ENCODE measurements at regions not wholly inside any gene's neighbourhood (a gene's known extent, or its start where the extent isn't known, plus 50 kb on each side); places are given as distances from the start of the nearest gene placed in this dataset.

DNA sequence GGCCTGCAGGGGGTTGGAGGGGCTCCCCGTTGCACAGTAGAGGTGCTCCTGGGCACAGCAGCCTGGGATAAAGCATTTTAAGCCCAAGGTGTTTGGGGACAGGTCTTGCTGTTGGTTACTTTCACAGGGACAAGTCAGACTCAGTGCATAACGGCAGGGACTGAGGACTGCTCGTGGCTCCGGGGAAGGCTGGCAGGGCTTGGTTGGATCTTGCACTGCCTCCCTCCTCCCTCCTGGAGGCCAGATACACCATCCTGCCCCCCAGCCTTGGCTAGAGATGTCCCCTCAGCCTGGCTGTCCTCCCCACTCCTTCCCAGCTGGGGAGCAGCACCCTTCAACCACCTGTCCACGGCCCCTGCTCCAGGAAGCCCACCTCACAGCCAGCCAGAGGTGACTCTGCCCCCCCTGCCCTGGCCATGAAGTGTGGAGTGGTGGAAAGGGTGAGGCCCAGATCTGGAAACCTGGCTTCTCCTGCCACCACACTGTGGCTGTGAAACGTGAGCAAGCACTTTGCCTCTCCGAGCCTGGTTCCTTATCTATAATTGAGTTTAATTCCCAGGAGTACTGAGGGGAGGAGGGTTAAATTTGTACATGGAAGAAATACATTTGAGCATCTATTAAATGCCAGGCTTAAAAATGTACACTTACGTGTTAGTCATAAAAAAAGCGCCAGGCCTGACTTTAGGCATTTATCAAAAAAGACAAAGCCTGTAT, 67.1 kb upstream of the TAF1B start:
- Mint-ChIP-seq H3K9me3 (peaks cover 3% of the 10 kb centered on the region), H3K27ac (no peak overlapping the region), H3K36me3 (no peaks in the 10 kb centered on the region), H3K4me3 (no peak overlapping the region), H3K27me3 (ENCODE audit: low read depth) (no peaks in the 10 kb centered on the region), H3K4me1 (no peaks in the 10 kb centered on the region)
- DNase-seq (ENCODE audit: low spot score in 2 of 2, unreplicated experiment in 2 of 2), result no peak
- no peak for TF ChIP-seq CTCF (IDR thresholded peaks at IDR 0.05; ENCODE audit: unreplicated experiment)

GRCh38 chr2:9777081-9777480, 66.2 kb upstream of the TAF1B start:
- Mint-ChIP-seq H3K4me3 (no peak overlapping the region), H3K9me3 (peaks cover 3% of the 10 kb centered on the region), H3K27ac (no peak overlapping the region), H3K4me1 (no peaks in the 10 kb centered on the region), H3K27me3 (ENCODE audit: low read depth) (no peaks in the 10 kb centered on the region), H3K36me3 (no peaks in the 10 kb centered on the region)
- TF ChIP-seq CTCF (IDR thresholded peaks at IDR 0.05; ENCODE audit: unreplicated experiment), result no peak
- no peak for DNase-seq (ENCODE audit: low spot score in 2 of 2, unreplicated experiment in 2 of 2)

DNA sequence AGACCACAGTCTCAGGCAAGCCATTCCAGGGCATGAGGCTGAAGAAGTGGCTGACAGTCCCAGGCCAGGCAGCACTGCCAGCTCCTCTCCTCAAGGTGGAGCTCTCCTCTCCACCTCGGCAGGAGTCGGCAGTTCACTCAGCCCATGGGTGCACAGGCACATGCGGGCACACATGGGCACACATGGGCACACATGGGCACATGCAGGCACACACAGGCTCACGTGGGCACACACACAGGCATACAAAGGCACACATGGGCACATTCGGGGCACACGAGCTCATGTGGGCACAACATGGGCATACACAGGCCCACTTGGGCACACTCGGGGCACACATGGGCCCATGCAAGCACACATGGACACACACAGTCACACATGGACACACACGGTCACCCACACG, 65.3 kb upstream of the TAF1B start:
- Mint-ChIP-seq H3K27ac (no peak overlapping the region), H3K4me3 (no peak overlapping the region)
- DNase-seq (ENCODE audit: low spot score in 2 of 2, unreplicated experiment in 2 of 2), result no peak

DNA sequence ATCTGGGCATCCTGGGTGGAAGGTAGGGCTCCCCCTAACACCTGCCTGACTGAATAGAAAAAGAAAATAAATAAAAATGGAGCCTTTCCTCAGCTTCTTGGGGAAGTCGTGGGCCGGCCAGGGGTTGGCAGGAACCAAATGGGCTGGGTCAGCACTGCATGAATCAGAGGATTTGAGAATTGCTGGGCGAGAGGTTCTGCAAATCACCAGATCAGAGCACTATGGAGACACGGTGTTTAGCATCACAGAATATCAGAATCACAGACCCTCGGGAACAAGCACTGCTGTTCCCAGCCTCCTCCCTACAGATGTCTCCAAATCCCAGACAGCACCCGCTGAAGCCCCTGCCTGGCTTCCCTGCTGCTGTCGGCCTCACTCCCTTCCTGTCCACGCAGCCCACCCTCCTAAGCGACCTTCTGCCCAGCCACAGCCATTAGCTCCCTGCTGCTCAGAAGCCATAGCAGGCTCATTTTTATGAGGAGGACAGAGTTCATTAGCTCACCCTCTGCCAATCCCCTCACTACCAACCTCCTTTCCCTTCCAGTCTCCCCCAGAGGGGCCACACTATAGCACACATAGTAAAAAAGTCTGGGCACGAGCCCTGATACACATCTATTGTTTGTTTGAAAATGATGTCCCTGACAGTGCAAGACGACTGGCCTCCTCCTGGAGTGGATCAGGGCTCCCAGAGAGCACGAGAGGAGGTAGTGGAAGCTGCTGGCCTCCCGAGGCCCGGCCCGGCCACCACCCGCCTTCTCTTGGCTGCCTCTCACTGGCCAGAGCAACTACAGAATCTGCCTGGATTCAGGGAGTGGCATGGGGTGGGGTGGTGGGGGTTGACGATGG, 64.6 kb upstream of the TAF1B start:
- TF ChIP-seq CTCF (IDR thresholded peaks at IDR 0.05; ENCODE audit: unreplicated experiment), result no peak
- no peak overlapping the region for H3K4me3 Mint-ChIP-seq
- no peaks in the 10 kb centered on the region for H3K36me3 Mint-ChIP-seq
- H3K27me3 Mint-ChIP-seq (ENCODE audit: low read depth), result no peaks in the 10 kb centered on the region
- H3K4me1 Mint-ChIP-seq, result no peaks in the 10 kb centered on the region
- H3K9me3 Mint-ChIP-seq, result peaks cover 3% of the 10 kb centered on the region
- no peak overlapping the region for H3K27ac Mint-ChIP-seq
- no peak for DNase-seq (ENCODE audit: low spot score in 2 of 2, unreplicated experiment in 2 of 2)

More for the DNA sequence above, 65.3 kb upstream of the TAF1B start:
- no peak for TF ChIP-seq CTCF (IDR thresholded peaks at IDR 0.05; ENCODE audit: unreplicated experiment)
- Mint-ChIP-seq H3K36me3 (no peaks in the 10 kb centered on the region), H3K9me3 (peaks cover 3% of the 10 kb centered on the region), H3K27me3 (ENCODE audit: low read depth) (no peaks in the 10 kb centered on the region), H3K4me1 (no peaks in the 10 kb centered on the region)

GRCh38 chr2:9779596-9780264, 63.5 kb upstream of the TAF1B start:
- H3K27ac Mint-ChIP-seq, result no peak overlapping the region
- no peaks in the 10 kb centered on the region for H3K36me3 Mint-ChIP-seq
- H3K9me3 Mint-ChIP-seq, result peaks cover 3% of the 10 kb centered on the region
- no peak for TF ChIP-seq CTCF (IDR thresholded peaks at IDR 0.05; ENCODE audit: unreplicated experiment)
- DNase-seq (ENCODE audit: low spot score in 2 of 2, unreplicated experiment in 2 of 2), result no peak
- H3K4me1 Mint-ChIP-seq, result no peaks in the 10 kb centered on the region
- H3K4me3 Mint-ChIP-seq, result no peak overlapping the region
- no peaks in the 10 kb centered on the region for H3K27me3 Mint-ChIP-seq (ENCODE audit: low read depth)
